ENCODE measurements at regions not wholly inside any gene's neighbourhood (a gene's known extent, or its start where the extent isn't known, plus 50 kb on each side); places are given as distances from the start of the nearest gene placed in this dataset.

- Histone ChIP-seq H3K4me1 (no peaks in the 10 kb centered on the region), H3K36me3 (no peaks in the 10 kb centered on the region), H3K27me3 (ENCODE audit: low read depth) (peaks cover 8% of the 10 kb centered on the region), H3K4me3 (no peak overlapping the region), H3K27ac (replicated peaks) (no peak overlapping the region), H3K9me3 (replicated peaks) (peaks cover 20% of the 10 kb centered on the region)
- TF ChIP-seq, protein P1, sequence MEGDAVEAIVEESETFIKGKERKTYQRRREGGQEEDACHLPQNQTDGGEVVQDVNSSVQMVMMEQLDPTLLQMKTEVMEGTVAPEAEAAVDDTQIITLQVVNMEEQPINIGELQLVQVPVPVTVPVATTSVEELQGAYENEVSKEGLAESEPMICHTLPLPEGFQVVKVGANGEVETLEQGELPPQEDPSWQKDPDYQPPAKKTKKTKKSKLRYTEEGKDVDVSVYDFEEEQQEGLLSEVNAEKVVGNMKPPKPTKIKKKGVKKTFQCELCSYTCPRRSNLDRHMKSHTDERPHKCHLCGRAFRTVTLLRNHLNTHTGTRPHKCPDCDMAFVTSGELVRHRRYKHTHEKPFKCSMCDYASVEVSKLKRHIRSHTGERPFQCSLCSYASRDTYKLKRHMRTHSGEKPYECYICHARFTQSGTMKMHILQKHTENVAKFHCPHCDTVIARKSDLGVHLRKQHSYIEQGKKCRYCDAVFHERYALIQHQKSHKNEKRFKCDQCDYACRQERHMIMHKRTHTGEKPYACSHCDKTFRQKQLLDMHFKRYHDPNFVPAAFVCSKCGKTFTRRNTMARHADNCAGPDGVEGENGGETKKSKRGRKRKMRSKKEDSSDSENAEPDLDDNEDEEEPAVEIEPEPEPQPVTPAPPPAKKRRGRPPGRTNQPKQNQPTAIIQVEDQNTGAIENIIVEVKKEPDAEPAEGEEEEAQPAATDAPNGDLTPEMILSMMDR (IDR thresholded peaks at IDR 0.05; ENCODE audit: borderline replicate concordance) = no peak
- no peak for DNase-seq
- intact Hi-C loops (cut with micrococcal nuclease) = no loop called here
Observed at GRCh38 chr10:2366264-2366931, 629.1 kb upstream of the ADARB2 start.

DNA sequence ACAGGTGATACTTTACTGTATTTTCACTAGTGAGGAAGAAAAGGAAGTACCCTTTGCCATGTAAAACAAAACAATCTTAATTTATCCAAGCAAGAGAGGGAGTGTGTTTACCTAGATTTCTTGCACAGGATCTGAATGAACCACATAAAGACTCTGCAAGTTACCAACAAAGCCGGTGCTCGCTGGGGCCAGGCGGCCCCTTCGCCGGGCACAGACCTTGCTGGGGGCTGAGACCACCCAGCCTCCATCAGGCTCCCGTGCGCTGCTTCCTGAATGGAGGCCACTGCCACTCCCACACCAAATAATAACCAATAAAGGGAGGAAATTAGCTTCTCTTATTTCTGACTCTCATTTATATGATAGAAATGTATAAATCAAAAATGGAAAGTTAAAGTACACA, 625.0 kb upstream of the ADARB2 start:
- H3K27me3 ChIP-seq (ENCODE audit: low read depth) = peaks cover 8% of the 10 kb centered on the region

GRCh38 chr10:2358586-2358985, 621.3 kb upstream of the ADARB2 start:
- intact Hi-C loops (cut with micrococcal nuclease) = no loop called here
- no peak for DNase-seq
- no peaks in the 10 kb centered on the region for H3K36me3 ChIP-seq
- no peak overlapping the region for H3K4me3 ChIP-seq
- TF ChIP-seq, protein P1 (IDR thresholded peaks at IDR 0.05; ENCODE audit: borderline replicate concordance) = no peak
- H3K27me3 ChIP-seq (ENCODE audit: low read depth) = peaks cover 6% of the 10 kb centered on the region
- H3K9me3 ChIP-seq (replicated peaks) = no peaks in the 10 kb centered on the region
- no peak overlapping the region for H3K27ac ChIP-seq (replicated peaks)
- no peaks in the 10 kb centered on the region for H3K4me1 ChIP-seq

More for the DNA sequence above, 625.0 kb upstream of the ADARB2 start:
- TF ChIP-seq, protein P1 (IDR thresholded peaks at IDR 0.05; ENCODE audit: borderline replicate concordance) = no peak
- intact Hi-C loops (cut with micrococcal nuclease) = no loop called here
- no peak for DNase-seq
- Histone ChIP-seq H3K36me3 (no peaks in the 10 kb centered on the region), H3K4me1 (no peaks in the 10 kb centered on the region), H3K27ac (replicated peaks) (no peak overlapping the region), H3K9me3 (replicated peaks) (no peaks in the 10 kb centered on the region), H3K4me3 (no peak overlapping the region)

GRCh38 chr10:2356670-2357069, 619.3 kb upstream of the ADARB2 start:
- no peak for DNase-seq
- Histone ChIP-seq H3K36me3 (no peaks in the 10 kb centered on the region), H3K9me3 (replicated peaks) (no peaks in the 10 kb centered on the region), H3K27me3 (ENCODE audit: low read depth) (peaks cover 6% of the 10 kb centered on the region), H3K4me3 (no peak overlapping the region), H3K27ac (replicated peaks) (no peak overlapping the region), H3K4me1 (no peaks in the 10 kb centered on the region)
- TF ChIP-seq, protein P1 (IDR thresholded peaks at IDR 0.05; ENCODE audit: borderline replicate concordance) = no peak
- intact Hi-C loops (cut with micrococcal nuclease) = no loop called here

DNA sequence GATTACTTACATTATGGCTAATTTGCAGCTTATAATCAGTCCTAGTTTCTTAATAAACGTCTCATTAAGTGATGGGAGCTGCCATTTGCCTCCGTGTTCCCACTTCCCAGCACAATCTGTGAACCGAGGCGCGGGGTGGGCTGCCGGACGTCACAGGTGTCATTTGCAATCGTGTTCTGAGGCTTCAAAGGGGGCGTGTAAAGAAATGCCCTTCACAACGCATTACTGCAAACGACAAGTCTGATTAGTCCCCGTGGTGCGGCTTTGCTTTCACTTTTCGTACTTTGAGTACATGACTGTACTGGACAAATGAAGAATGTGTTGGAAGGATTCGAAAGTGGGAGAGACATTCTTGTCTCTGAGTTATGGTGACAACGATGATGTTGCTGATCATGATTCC, 614.2 kb upstream of the ADARB2 start:
- Histone ChIP-seq H3K36me3 (no peaks in the 10 kb centered on the region), H3K9me3 (replicated peaks) (no peaks in the 10 kb centered on the region), H3K4me3 (no peak overlapping the region), H3K4me1 (no peaks in the 10 kb centered on the region), H3K27me3 (ENCODE audit: low read depth) (peaks cover 3% of the 10 kb centered on the region), H3K27ac (replicated peaks) (no peak overlapping the region)
- DNase-seq = no peak
- TF ChIP-seq, protein P1 (IDR thresholded peaks at IDR 0.05; ENCODE audit: borderline replicate concordance) = no peak
- intact Hi-C loops (cut with micrococcal nuclease) = no loop called here

All from left ventricle myocardium inferior (tissue), 1 donor.